Activated CD8-positive, alpha-beta memory T cell treated with anti-CD3 and anti-CD28 coated beads, Interleukin-2, amount 50 U/mL, for 24 hours (primary cell): ENCODE measurements at regions not wholly inside any gene's neighbourhood (a gene's known extent, or its start where the extent isn't known, plus 50 kb on each side); places are given as distances from the start of the nearest gene placed in this dataset.

Experiments
- DNase-seq: peaks from one replicate; pipeline ENCODE4 v3.0.0-alpha.2; 2020; ENCODE audit errors: extremely low read depth

- DNase-seq, result no peak
Measured at GRCh38 chr4:188197566-188197965, 58.3 kb downstream of the TRIML1 start.

GRCh38 chr4:188198982-188199792, 59.9 kb downstream of the TRIML1 start:
- no peak for DNase-seq

- no peak for DNase-seq
Measured at GRCh38 chr4:188201851-188202250, 62.6 kb downstream of the TRIML1 start.

GRCh38 chr4:188206783-188207182, 67.5 kb downstream of the TRIML1 start:
- DNase-seq, result no peak

- no peak for DNase-seq
Measured at GRCh38 chr4:188214861-188215260, 75.6 kb downstream of the TRIML1 start.

- no peak for DNase-seq
Measured at GRCh38 chr4:188218392-188218791, 79.2 kb downstream of the TRIML1 start.

GRCh38 chr4:188220006-188220405, 80.8 kb downstream of the TRIML1 start:
- no peak for DNase-seq

GRCh38 chr4:188221090-188221489, 81.8 kb downstream of the TRIML1 start:
- DNase-seq, result no peak

- no peak for DNase-seq
Measured at GRCh38 chr4:188228279-188228678, 89.0 kb downstream of the TRIML1 start.

GRCh38 chr4:188232428-188232827, 93.2 kb downstream of the TRIML1 start:
- no peak for DNase-seq

- DNase-seq, result no peak
Measured at GRCh38 chr4:188242041-188242440, 102.8 kb downstream of the TRIML1 start.

GRCh38 chr4:188245651-188246050, 106.4 kb downstream of the TRIML1 start:
- no peak for DNase-seq

- DNase-seq, result no peak
Measured at GRCh38 chr4:188246488-188246887, 107.2 kb downstream of the TRIML1 start.

GRCh38 chr4:188254211-188254610, 115.0 kb downstream of the TRIML1 start:
- DNase-seq, result no peak

- DNase-seq, result no peak
Measured at GRCh38 chr4:188262464-188262863, 123.2 kb downstream of the TRIML1 start.

GRCh38 chr4:188263321-188263720, 124.1 kb downstream of the TRIML1 start:
- no peak for DNase-seq

- no peak for DNase-seq
Measured at GRCh38 chr4:188266386-188266785, 127.1 kb downstream of the TRIML1 start.

GRCh38 chr4:188268131-188268908, 129.1 kb downstream of the TRIML1 start:
- no peak for DNase-seq

GRCh38 chr4:188270273-188271069, 131.2 kb downstream of the TRIML1 start:
- DNase-seq, result no peak

- no peak for DNase-seq
Measured at GRCh38 chr4:188275686-188276085, 136.4 kb downstream of the TRIML1 start.

- DNase-seq, result no peak
Measured at GRCh38 chr4:188279184-188279583, 139.9 kb downstream of the TRIML1 start.
